Osteocyte (in vitro differentiated cells): ENCODE measurements at regions not wholly inside any gene's neighbourhood (a gene's known extent, or its start where the extent isn't known, plus 50 kb on each side); places are given as distances from the start of the nearest gene placed in this dataset.

Source experiments
- DNase-seq: peaks from one replicate; pipeline ENCODE4 v3.0.0; 2021; ENCODE audit warnings: mixed read lengths; ENCODE audit not compliant: unreplicated experiment; ENCODE audit errors: extremely low spot score
- H3K27ac Mint-ChIP-seq: one replicate; pipeline ENCODE4 v1.8.0; 2021; ENCODE audit warnings: mild to moderate bottlenecking, mixed read lengths; ENCODE audit not compliant: unreplicated experiment
- H3K27me3 Mint-ChIP-seq: one replicate; pipeline ENCODE4 v1.8.0; 2021; ENCODE audit warnings: mixed read lengths; ENCODE audit not compliant: unreplicated experiment
- H3K36me3 Mint-ChIP-seq: one replicate; pipeline ENCODE4 v1.8.0; 2021; ENCODE audit warnings: mixed read lengths; ENCODE audit not compliant: unreplicated experiment
- H3K4me1 Mint-ChIP-seq: one replicate; pipeline ENCODE4 v1.8.0; 2021; ENCODE audit warnings: mixed read lengths; ENCODE audit not compliant: unreplicated experiment
- H3K4me3 Mint-ChIP-seq: one replicate; pipeline ENCODE4 v1.8.0; 2021; ENCODE audit warnings: mild to moderate bottlenecking, moderate library complexity, mixed read lengths; ENCODE audit not compliant: unreplicated experiment
- H3K9me3 Mint-ChIP-seq: one replicate; pipeline ENCODE4 v1.8.0; 2021; ENCODE audit warnings: mixed read lengths; ENCODE audit not compliant: unreplicated experiment
- TF ChIP-seq, protein P1 (sequence below): fragments of 200-600 bp; sonication (generic); IDR thresholded peaks from 2 replicates; pipeline ENCODE4 v1.5.0; 2021; ENCODE audit warnings: antibody characterized with exemption, mild to moderate bottlenecking, moderate library complexity

GRCh38 chr1:194802572-194802971, 1616.2 kb upstream of the B3GALT2 start:
- Mint-ChIP-seq H3K36me3 (no peaks in the 10 kb centered on the region), H3K4me3 (no peak overlapping the region), H3K4me1 (no peaks in the 10 kb centered on the region), H3K27ac (no peak overlapping the region), H3K9me3 (no peaks in the 10 kb centered on the region), H3K27me3 (no peaks in the 10 kb centered on the region)
- DNase-seq, result no peak
- TF ChIP-seq, protein P1, sequence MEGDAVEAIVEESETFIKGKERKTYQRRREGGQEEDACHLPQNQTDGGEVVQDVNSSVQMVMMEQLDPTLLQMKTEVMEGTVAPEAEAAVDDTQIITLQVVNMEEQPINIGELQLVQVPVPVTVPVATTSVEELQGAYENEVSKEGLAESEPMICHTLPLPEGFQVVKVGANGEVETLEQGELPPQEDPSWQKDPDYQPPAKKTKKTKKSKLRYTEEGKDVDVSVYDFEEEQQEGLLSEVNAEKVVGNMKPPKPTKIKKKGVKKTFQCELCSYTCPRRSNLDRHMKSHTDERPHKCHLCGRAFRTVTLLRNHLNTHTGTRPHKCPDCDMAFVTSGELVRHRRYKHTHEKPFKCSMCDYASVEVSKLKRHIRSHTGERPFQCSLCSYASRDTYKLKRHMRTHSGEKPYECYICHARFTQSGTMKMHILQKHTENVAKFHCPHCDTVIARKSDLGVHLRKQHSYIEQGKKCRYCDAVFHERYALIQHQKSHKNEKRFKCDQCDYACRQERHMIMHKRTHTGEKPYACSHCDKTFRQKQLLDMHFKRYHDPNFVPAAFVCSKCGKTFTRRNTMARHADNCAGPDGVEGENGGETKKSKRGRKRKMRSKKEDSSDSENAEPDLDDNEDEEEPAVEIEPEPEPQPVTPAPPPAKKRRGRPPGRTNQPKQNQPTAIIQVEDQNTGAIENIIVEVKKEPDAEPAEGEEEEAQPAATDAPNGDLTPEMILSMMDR, result no peak

- no peak for DNase-seq
- H3K4me1 Mint-ChIP-seq, result no peaks in the 10 kb centered on the region
- H3K4me3 Mint-ChIP-seq, result no peak overlapping the region
- no peaks in the 10 kb centered on the region for H3K36me3 Mint-ChIP-seq
- no peak overlapping the region for H3K27ac Mint-ChIP-seq
- H3K27me3 Mint-ChIP-seq, result no peaks in the 10 kb centered on the region
- H3K9me3 Mint-ChIP-seq, result no peaks in the 10 kb centered on the region
- TF ChIP-seq, protein P1, result no peak
Observed at GRCh38 chr1:194795917-194796593, 1609.6 kb upstream of the B3GALT2 start.

DNA sequence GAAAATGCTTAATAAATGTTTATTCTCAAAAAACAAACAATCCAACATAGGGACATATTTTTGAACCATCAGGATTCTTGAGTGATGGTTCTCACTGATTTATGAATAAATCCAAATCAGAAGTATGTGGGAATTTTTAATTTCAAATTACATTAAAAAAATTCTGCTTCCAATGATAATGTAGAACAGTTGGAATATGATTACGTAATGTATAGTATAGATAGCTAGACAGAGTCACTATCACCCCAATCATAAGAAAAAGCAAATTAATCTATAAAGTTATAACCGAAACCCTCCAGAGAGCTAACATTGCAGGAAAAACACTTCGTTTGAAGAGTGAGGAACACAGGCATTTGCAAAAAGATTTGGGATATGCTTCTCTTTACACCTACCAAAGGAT, 1600.6 kb upstream of the B3GALT2 start:
- TF ChIP-seq, protein P1, result no peak
- H3K27me3 Mint-ChIP-seq, result no peaks in the 10 kb centered on the region
- peaks cover 18% of the 10 kb centered on the region for H3K4me1 Mint-ChIP-seq
- no peak for DNase-seq
- H3K9me3 Mint-ChIP-seq, result no peaks in the 10 kb centered on the region
- no peak overlapping the region for H3K4me3 Mint-ChIP-seq
- no peak overlapping the region for H3K27ac Mint-ChIP-seq
- no peaks in the 10 kb centered on the region for H3K36me3 Mint-ChIP-seq

- TF ChIP-seq, protein P1, result no peak
- H3K9me3 Mint-ChIP-seq, result no peaks in the 10 kb centered on the region
- H3K36me3 Mint-ChIP-seq, result no peaks in the 10 kb centered on the region
- no peaks in the 10 kb centered on the region for H3K27me3 Mint-ChIP-seq
- H3K4me1 Mint-ChIP-seq, result peaks cover 18% of the 10 kb centered on the region
- no peak for DNase-seq
- no peak overlapping the region for H3K27ac Mint-ChIP-seq
- H3K4me3 Mint-ChIP-seq, result no peak overlapping the region
Observed at GRCh38 chr1:194786027-194786426, 1599.6 kb upstream of the B3GALT2 start.

DNA sequence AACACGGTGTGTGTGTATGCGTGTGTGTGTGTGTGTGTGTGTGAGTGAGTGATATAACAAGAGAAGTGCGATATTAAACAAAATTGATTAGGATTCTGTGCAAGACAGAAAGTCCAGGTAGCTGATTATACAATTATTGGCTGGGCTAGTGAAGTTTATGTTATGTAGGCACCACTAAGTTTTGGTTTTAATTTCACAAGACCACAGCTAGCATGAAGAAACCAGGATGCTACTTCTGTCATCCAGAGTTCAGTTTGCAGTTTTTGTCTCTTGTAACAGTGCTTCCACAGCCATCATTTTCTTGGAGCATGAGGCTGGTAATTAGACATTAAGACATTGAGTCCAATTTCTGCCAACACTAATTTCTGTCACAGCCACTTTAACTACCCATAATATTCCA, 1590.2 kb upstream of the B3GALT2 start:
- Mint-ChIP-seq H3K36me3 (no peaks in the 10 kb centered on the region), H3K9me3 (peaks cover 6% of the 10 kb centered on the region), H3K4me1 (no peaks in the 10 kb centered on the region), H3K27me3 (no peaks in the 10 kb centered on the region), H3K27ac (no peak overlapping the region), H3K4me3 (no peak overlapping the region)
- DNase-seq, result no peak
- TF ChIP-seq, protein P1, result no peak
